ENCODE measurements at regions not wholly inside any gene's neighbourhood (a gene's known extent, or its start where the extent isn't known, plus 50 kb on each side); places are given as distances from the start of the nearest gene placed in this dataset.

GRCh38 chr10:122749886-122750285 is 50.2 kb upstream of the C10orf120 start:
- H3K4me1 ChIP-seq (replicated peaks in 1 of 4; ENCODE audit: control insufficient read depth in 3 of 4, insufficient read depth in 4 of 4, low read length in 3 of 4), result no peaks in the 10 kb centered on the region
- H3K4me2 ChIP-seq (ENCODE audit: insufficient read depth in 1 of 2, low read depth in 2 of 2, low read length in 2 of 2), result no peak overlapping the region
- H3K79me1 ChIP-seq (ENCODE audit: low read depth, low read length), result no peaks in the 10 kb centered on the region
- H3K79me2 ChIP-seq (ENCODE audit: control insufficient read depth in 1 of 2, insufficient read depth in 2 of 2, low read length in 2 of 2), result no peaks in the 10 kb centered on the region
- WGBS, 2 experiments (ENCODE audit: extremely low coverage in 1 of 2, insufficient coverage in 1 of 2, insufficient read length in 1 of 2, insufficient replicate concordance in 2 of 2, low coverage in 1 of 2, low lambda C conversion rate in 2 of 2, missing lambda C conversion rate in 1 of 2), result 98% methylated on average over 13 of the region's 13 CpGs; no CpG with 5 or more reads in 1 of the 2 experiments
- H3K23me2 ChIP-seq (ENCODE audit: low read depth, low read length), result no peaks in the 10 kb centered on the region
- H3K27me3 ChIP-seq (replicated peaks in 1 of 4; ENCODE audit: control insufficient read depth in 3 of 4, extremely low read depth in 1 of 4, insufficient read depth in 3 of 4, low read length in 3 of 4), result no peaks in the 10 kb centered on the region
- ChIA-PET CTCF (ENCODE audit: partially characterized antibody) (no interaction called here), POLR2A (ENCODE audit: partially characterized antibody) (no interaction called here)
- H2BK120ac ChIP-seq (replicated peaks; ENCODE audit: low read depth, low read length), result no peak overlapping the region
- no peak for DNase-seq (ENCODE audit: low read depth in 1 of 2, low spot score in 2 of 2)
- H2AK5ac ChIP-seq (ENCODE audit: low read depth, low read length), result no peak overlapping the region
- H4K5ac ChIP-seq (ENCODE audit: insufficient read length, low read depth, low read length), result no peak overlapping the region
- no peak overlapping the region for H3K27ac ChIP-seq (ENCODE audit: low read depth, low read length)
- H3K9me3 ChIP-seq (ENCODE audit: insufficient read depth in 2 of 2, low read depth in 1 of 2, low read length in 1 of 2), result no peaks in the 10 kb centered on the region
- H2BK15ac ChIP-seq (ENCODE audit: low read length), result no peak overlapping the region
- no peak overlapping the region for H3K4me3 ChIP-seq (ENCODE audit: extremely low read depth in 1 of 4, insufficient read depth in 2 of 4, low read depth in 3 of 4, low read length in 4 of 4)
- H3K4ac ChIP-seq (replicated peaks; ENCODE audit: insufficient read length, low read depth, low read length), result no peak overlapping the region
- no peaks in the 10 kb centered on the region for H3K36me3 ChIP-seq (ENCODE audit: control insufficient read depth in 2 of 4, insufficient read depth in 4 of 4, low read length in 3 of 4)
- H2BK20ac ChIP-seq (ENCODE audit: low read length), result no peak overlapping the region
- no peak overlapping the region for H4K91ac ChIP-seq (replicated peaks; ENCODE audit: insufficient read length, low read length)
- H4K8ac ChIP-seq (ENCODE audit: extremely low read depth, insufficient read depth, low read length), result no peak overlapping the region
- no peak overlapping the region for H3K18ac ChIP-seq (ENCODE audit: extremely low read depth, low read length)
- H2BK5ac ChIP-seq (ENCODE audit: low read depth, low read length), result no peak overlapping the region
- no peak overlapping the region for H2BK12ac ChIP-seq (ENCODE audit: low read depth, low read length)
- H3K9ac ChIP-seq (replicated peaks in 1 of 4; ENCODE audit: extremely low read depth in 1 of 4, low read depth in 3 of 4, low read length in 3 of 4), result no peak overlapping the region
- TF ChIP-seq CTCF (IDR thresholded peaks at IDR 0.05; ENCODE audit: control extremely low read depth in 1 of 3, insufficient read depth in 1 of 3, low read depth in 1 of 3, low read length in 3 of 3), result no peak
- TF ChIP-seq NRF1 (IDR thresholded peaks at IDR 0.05; ENCODE audit: low read depth, low read length), result no peak
- no peak for TF ChIP-seq CEBPB (IDR thresholded peaks at IDR 0.05; ENCODE audit: low read depth, low read length)
- no peak for TF ChIP-seq TAF1 (IDR thresholded peaks at IDR 0.05; ENCODE audit: low read depth, low read length)
- no peak for TF ChIP-seq SIX5 (IDR thresholded peaks at IDR 0.05; ENCODE audit: low read depth, low read length)
- no peak for TF ChIP-seq ZNF274 (IDR thresholded peaks at IDR 0.05; ENCODE audit: borderline replicate concordance, extremely low read depth, low read length)
- no peak for TF ChIP-seq RNF2 (IDR thresholded peaks at IDR 0.05; ENCODE audit: borderline replicate concordance, low read depth, low read length, missing control alignments, poor library complexity, severe bottlenecking)
- no peak for TF ChIP-seq SP1 (IDR thresholded peaks at IDR 0.05; ENCODE audit: low read depth, low read length)
- TF ChIP-seq CHD2 (IDR thresholded peaks at IDR 0.05; ENCODE audit: low read length), result no peak
- TF ChIP-seq POLR2AphosphoS5 (IDR thresholded peaks at IDR 0.05; ENCODE audit: low read depth, low read length), result no peak
- TF ChIP-seq GTF2F1 (IDR thresholded peaks at IDR 0.05; ENCODE audit: borderline replicate concordance, low read depth, low read length), result no peak
- no peak for TF ChIP-seq SUZ12 (IDR thresholded peaks at IDR 0.05; ENCODE audit: low read length)
- no peaks in the 10 kb centered on the region for H4K20me1 ChIP-seq (replicated peaks in 1 of 2; ENCODE audit: control insufficient read depth in 1 of 2, insufficient read depth in 2 of 2, low read length in 2 of 2)
- no peak overlapping the region for H3K56ac ChIP-seq (replicated peaks; ENCODE audit: insufficient read length, low read depth, low read length)
- no peak overlapping the region for H3K23ac ChIP-seq (ENCODE audit: insufficient read length)
- FAIRE-seq, result no peak
- no peak overlapping the region for H2AFZ ChIP-seq (ENCODE audit: low read length)
- no peak overlapping the region for H3K14ac ChIP-seq (ENCODE audit: insufficient read length)

All from H1 (cell line).